ENCODE measurements at regions not wholly inside any gene's neighbourhood (a gene's known extent, or its start where the extent isn't known, plus 50 kb on each side); places are given as distances from the start of the nearest gene placed in this dataset.

GRCh38 chr3:139157161-139157932 lies 112.7 kb upstream of the PRR23C start:
- Histone ChIP-seq H3K27me3 (ENCODE audit: control insufficient read depth, insufficient read depth, low read length) (no peaks in the 10 kb centered on the region), H3K9me3 (ENCODE audit: control insufficient read depth in 2 of 3, insufficient read depth in 1 of 3, low read length in 3 of 3) (no peaks in the 10 kb centered on the region), H3K36me3 (ENCODE audit: control insufficient read depth in 2 of 3, insufficient read depth in 3 of 3, low read length in 3 of 3) (no peaks in the 10 kb centered on the region), H3K4me3 (ENCODE audit: low read length in 3 of 3) (no peak overlapping the region), H3K27ac (ENCODE audit: low read depth in 2 of 2, low read length in 2 of 2) (no peak overlapping the region), H3K9ac (ENCODE audit: low read length in 3 of 3) (no peak overlapping the region), H3K4me1 (ENCODE audit: control insufficient read depth in 2 of 3, insufficient read depth in 2 of 3, low read depth in 1 of 3, low read length in 3 of 3) (no peaks in the 10 kb centered on the region)
- peak in 4 of 5 donors; percentile 12 to 30 (median 22) for DNase-seq
- no peak for TF ChIP-seq CTCF (IDR thresholded peaks at IDR 0.05; ENCODE audit: borderline replicate concordance, extremely low read depth, insufficient read depth)
- FAIRE-seq, result no peak
- intact Hi-C loops (cut with DNase I), result no loop called here

- Histone ChIP-seq H3K4me3 (ENCODE audit: low read length in 3 of 3) (no peak overlapping the region), H3K36me3 (ENCODE audit: control insufficient read depth in 2 of 3, insufficient read depth in 3 of 3, low read length in 3 of 3) (no peaks in the 10 kb centered on the region), H3K9me3 (ENCODE audit: control insufficient read depth in 2 of 3, insufficient read depth in 1 of 3, low read length in 3 of 3) (no peaks in the 10 kb centered on the region), H3K4me1 (ENCODE audit: control insufficient read depth in 2 of 3, insufficient read depth in 2 of 3, low read depth in 1 of 3, low read length in 3 of 3) (no peaks in the 10 kb centered on the region), H3K9ac (ENCODE audit: low read length in 3 of 3) (no peak overlapping the region), H3K27me3 (ENCODE audit: control insufficient read depth, insufficient read depth, low read length) (no peaks in the 10 kb centered on the region), H3K27ac (ENCODE audit: low read depth in 2 of 2, low read length in 2 of 2) (no peak overlapping the region)
- no peak for TF ChIP-seq CTCF (IDR thresholded peaks at IDR 0.05; ENCODE audit: borderline replicate concordance, extremely low read depth, insufficient read depth)
- intact Hi-C loops (cut with DNase I), result no loop called here
- FAIRE-seq (no peak), DNase-seq (no peak)
Observed at GRCh38 chr3:139159356-139159755, 114.7 kb upstream of the PRR23C start.

- H3K4me3 ChIP-seq (ENCODE audit: low read length in 3 of 3), result peak overlapping the region in 2 of 3 donors; percentile 9 to 16
Observed at GRCh38 chr3:139173372-139174108, 128.8 kb upstream of the PRR23C start.

More at GRCh38 chr3:139173372-139174108, 128.8 kb upstream of the PRR23C start:
- intact Hi-C loops (cut with DNase I), result no loop called here
- FAIRE-seq (no peak), DNase-seq (peak in 1 of 5 donors; percentile 14)
- Histone ChIP-seq H3K9me3 (ENCODE audit: control insufficient read depth in 2 of 3, insufficient read depth in 1 of 3, low read length in 3 of 3) (no peaks in the 10 kb centered on the region), H3K36me3 (ENCODE audit: control insufficient read depth in 2 of 3, insufficient read depth in 3 of 3, low read length in 3 of 3) (no peaks in the 10 kb centered on the region), H3K9ac (ENCODE audit: low read length in 3 of 3) (no peak overlapping the region), H3K27me3 (ENCODE audit: control insufficient read depth, insufficient read depth, low read length) (no peaks in the 10 kb centered on the region), H3K4me1 (ENCODE audit: control insufficient read depth in 2 of 3, insufficient read depth in 2 of 3, low read depth in 1 of 3, low read length in 3 of 3) (no peaks in the 10 kb centered on the region), H3K27ac (ENCODE audit: low read depth in 2 of 2, low read length in 2 of 2) (no peak overlapping the region)
- no peak for TF ChIP-seq CTCF (IDR thresholded peaks at IDR 0.05; ENCODE audit: borderline replicate concordance, extremely low read depth, insufficient read depth)

Data from kidney (tissue), 13 donors.